Parathyroid adenoma (tissue), 2 donors: ENCODE measurements at regions not wholly inside any gene's neighbourhood (a gene's known extent, or its start where the extent isn't known, plus 50 kb on each side); places are given as distances from the start of the nearest gene placed in this dataset.
"Not testable (repeated sequence)": the region's sequence is repeated elsewhere in the genome, so short reads cannot be mapped to it uniquely, and the experiment has no call there.

Experiments used
- H2AFZ ChIP-seq: fragments of 300-600 bp; sonication (generic); one replicate; pipeline ENCODE4 v1.7.0; 2017; ENCODE audit warnings: antibody characterized with exemption, mild to moderate bottlenecking
- H3K27ac ChIP-seq: fragments of 300-600 bp; sonication (generic); one replicate; pipeline ENCODE4 v1.7.0; 2017
- H3K27me3 ChIP-seq: fragments of 300-600 bp; sonication (generic); one replicate; pipeline ENCODE4 v1.7.0; 2017; ENCODE audit warnings: low read length; ENCODE audit not compliant: control insufficient read depth, insufficient read depth
- H3K36me3 ChIP-seq: fragments of 300-600 bp; sonication (generic); one replicate; pipeline ENCODE4 v1.7.0; 2017; ENCODE audit warnings: low read length; ENCODE audit not compliant: control insufficient read depth, insufficient read depth
- H3K4me1 ChIP-seq: fragments of 300-600 bp; sonication (generic); one replicate; pipeline ENCODE4 v1.7.0; 2017; ENCODE audit warnings: control low read depth
- H3K4me2 ChIP-seq: fragments of 300-600 bp; sonication (generic); one replicate; pipeline ENCODE4 v1.7.0; 2017; ENCODE audit warnings: low read length
- H3K4me3 ChIP-seq: fragments of 300-600 bp; sonication (generic); one replicate; pipeline ENCODE4 v1.7.0; 2017; ENCODE audit warnings: low read depth, low read length
- H3K79me2 ChIP-seq: fragments of 300-600 bp; sonication (generic); one replicate; pipeline ENCODE4 v1.7.0; 2017; ENCODE audit warnings: control low read depth
- H3K9ac ChIP-seq: fragments of 300-600 bp; sonication (generic); one replicate; pipeline ENCODE4 v1.7.0; 2017; ENCODE audit warnings: mild to moderate bottlenecking
- H3K9me3 ChIP-seq: fragments of 300-600 bp; sonication (generic); one replicate; pipeline ENCODE4 v1.7.0; 2017; ENCODE audit warnings: low read length; ENCODE audit not compliant: control insufficient read depth
- CTCF ChIP-seq: fragments of 300-600 bp; sonication (generic); IDR thresholded peaks from one replicate; pipeline ENCODE4 v1.7.0; 2017; ENCODE audit warnings: antibody characterized with exemption, mild to moderate bottlenecking
- donor health status: primary hyperparathyroidism.

GRCh38 chr17:21470422-21470821 lies 94.3 kb downstream of the KCNJ12 start:
- not testable (repeated sequence) for H3K79me2 ChIP-seq, H3K9me3 ChIP-seq, H3K9ac ChIP-seq, H3K4me3 ChIP-seq, H3K27me3 ChIP-seq, H3K4me2 ChIP-seq, H3K4me1 ChIP-seq, H3K36me3 ChIP-seq, H2AFZ ChIP-seq, H3K27ac ChIP-seq

GRCh38 chr17:21470861-21471260 lies 94.7 kb downstream of the KCNJ12 start:
- no peak overlapping the region for H3K4me2 ChIP-seq
- no peak overlapping the region for H3K9ac ChIP-seq
- no peaks in the 10 kb centered on the region for H3K4me1 ChIP-seq
- no peak overlapping the region for H3K27ac ChIP-seq
- no peak for TF ChIP-seq CTCF
- H3K9me3 ChIP-seq: no peaks in the 10 kb centered on the region
- no peak overlapping the region for H2AFZ ChIP-seq
- no peaks in the 10 kb centered on the region for H3K27me3 ChIP-seq
- H3K79me2 ChIP-seq: no peaks in the 10 kb centered on the region
- no peak overlapping the region for H3K4me3 ChIP-seq
- H3K36me3 ChIP-seq: no peaks in the 10 kb centered on the region

GRCh38 chr17:21474815-21475214 lies 98.7 kb downstream of the KCNJ12 start:
- TF ChIP-seq CTCF: no peak
- no peaks in the 10 kb centered on the region for H3K4me1 ChIP-seq
- no peaks in the 10 kb centered on the region for H3K36me3 ChIP-seq
- no peak overlapping the region for H3K4me2 ChIP-seq
- H3K9me3 ChIP-seq: no peaks in the 10 kb centered on the region
- no peaks in the 10 kb centered on the region for H3K27me3 ChIP-seq
- no peaks in the 10 kb centered on the region for H3K79me2 ChIP-seq
- no peak overlapping the region for H3K9ac ChIP-seq
- no peak overlapping the region for H2AFZ ChIP-seq
- H3K27ac ChIP-seq: no peak overlapping the region
- H3K4me3 ChIP-seq: no peak overlapping the region

GRCh38 chr17:21475571-21475970 lies 99.4 kb downstream of the KCNJ12 start:
- Histone ChIP-seq H2AFZ (no peak overlapping the region), H3K4me1 (no peaks in the 10 kb centered on the region), H3K27ac (no peak overlapping the region), H3K9me3 (no peaks in the 10 kb centered on the region), H3K79me2 (no peaks in the 10 kb centered on the region), H3K27me3 (no peaks in the 10 kb centered on the region), H3K4me3 (no peak overlapping the region), H3K9ac (no peak overlapping the region), H3K36me3 (no peaks in the 10 kb centered on the region), H3K4me2 (no peak overlapping the region)
- no peak for TF ChIP-seq CTCF

GRCh38 chr17:21476867-21477266 lies 100.7 kb downstream of the KCNJ12 start:
- H3K9me3 ChIP-seq: no peaks in the 10 kb centered on the region
- H3K79me2 ChIP-seq: no peaks in the 10 kb centered on the region
- H3K36me3 ChIP-seq: no peaks in the 10 kb centered on the region
- no peak overlapping the region for H3K4me3 ChIP-seq
- no peak overlapping the region for H3K9ac ChIP-seq
- no peak overlapping the region for H3K4me2 ChIP-seq
- no peak overlapping the region for H2AFZ ChIP-seq
- H3K27ac ChIP-seq: no peak overlapping the region
- no peaks in the 10 kb centered on the region for H3K27me3 ChIP-seq
- no peak for TF ChIP-seq CTCF
- H3K4me1 ChIP-seq: no peaks in the 10 kb centered on the region
